GM21576 (cell line): ENCODE measurements at regions not wholly inside any gene's neighbourhood (a gene's known extent, or its start where the extent isn't known, plus 50 kb on each side); places are given as distances from the start of the nearest gene placed in this dataset.
"Not testable (repeated sequence)": the region's sequence is repeated elsewhere in the genome, so short reads cannot be mapped to it uniquely, and the experiment has no call there.

Source experiments
- ATAC-seq: cut with Tn5 transposase; IDR thresholded peaks from one replicate; pipeline ENCODE4 v1.9.1; 2021; ENCODE audit warnings: mild to moderate bottlenecking, moderate library complexity; ENCODE audit not compliant: unreplicated experiment

- no peak for ATAC-seq
Measured at GRCh38 chr9:89949111-89949510, 344.3 kb downstream of the GADD45G start.

GRCh38 chr9:89951675-89952074 lies 346.9 kb downstream of the GADD45G start:
- no peak for ATAC-seq

- no peak for ATAC-seq
Measured at GRCh38 chr9:89952401-89952800, 347.6 kb downstream of the GADD45G start.

- ATAC-seq: not testable (repeated sequence)
Measured at GRCh38 chr9:89953263-89953662, 348.5 kb downstream of the GADD45G start.

- ATAC-seq: no peak
Measured at GRCh38 chr9:89953824-89954615, 349.2 kb downstream of the GADD45G start.

GRCh38 chr9:89955144-89955543 lies 350.3 kb downstream of the GADD45G start:
- no peak for ATAC-seq

GRCh38 chr9:89955626-89956025 lies 350.8 kb downstream of the GADD45G start:
- ATAC-seq: no peak

GRCh38 chr9:89956331-89956730 lies 351.5 kb downstream of the GADD45G start:
- ATAC-seq: no peak

- ATAC-seq: no peak
Measured at GRCh38 chr9:89956907-89957306, 352.1 kb downstream of the GADD45G start.

GRCh38 chr9:89958086-89958485 lies 353.3 kb downstream of the GADD45G start:
- ATAC-seq: no peak

- ATAC-seq: no peak
Measured at GRCh38 chr9:89961616-89962341, 357.0 kb downstream of the GADD45G start.

- ATAC-seq: no peak
Measured at GRCh38 chr9:89963280-89963679, 358.5 kb downstream of the GADD45G start.

- no peak for ATAC-seq
Measured at GRCh38 chr9:89967527-89967926, 362.7 kb downstream of the GADD45G start.

- peak; percentile 58 for ATAC-seq
Measured at GRCh38 chr9:89969156-89969675, 364.4 kb downstream of the GADD45G start.

GRCh38 chr9:89969881-89970639 lies 365.2 kb downstream of the GADD45G start:
- no peak for ATAC-seq

GRCh38 chr9:89970701-89971100 lies 365.9 kb downstream of the GADD45G start:
- ATAC-seq: no peak

GRCh38 chr9:89972535-89972934 lies 367.7 kb downstream of the GADD45G start:
- ATAC-seq: no peak

GRCh38 chr9:89974582-89974981 lies 369.8 kb downstream of the GADD45G start:
- ATAC-seq: no peak

- no peak for ATAC-seq
Measured at GRCh38 chr9:89975024-89975423, 370.2 kb downstream of the GADD45G start.

GRCh38 chr9:89975630-89976029 lies 370.8 kb downstream of the GADD45G start:
- ATAC-seq: no peak

- no peak for ATAC-seq
Measured at GRCh38 chr9:89978185-89978584, 373.4 kb downstream of the GADD45G start.
